Fibroblast of lung (primary cell): ENCODE measurements at regions not wholly inside any gene's neighbourhood (a gene's known extent, or its start where the extent isn't known, plus 50 kb on each side); places are given as distances from the start of the nearest gene placed in this dataset.
"Not testable (repeated sequence)": the region's sequence is repeated elsewhere in the genome, so short reads cannot be mapped to it uniquely, and the experiment has no call there.

Experiments used
- DNase-seq, 2 donors: peaks; one replicate each; pipeline versions ENCODE4 v3.0.0 to v3.0.0-alpha.2; 2010; ENCODE audit warnings: low read depth in 2 of 2
- H2AFZ ChIP-seq: 2 replicates; pipeline ENCODE4 v1.5.1; 2012; ENCODE audit warnings: low read length, control low read depth, inconsistent platforms
- H3K27ac ChIP-seq: 2 replicates; pipeline ENCODE4 v1.5.1; 2011; ENCODE audit warnings: low read length, control low read depth; ENCODE audit not compliant: insufficient read depth
- H3K27me3 ChIP-seq: 2 replicates; pipeline ENCODE4 v1.5.1; 2011; ENCODE audit warnings: mild to moderate bottlenecking, low read length; ENCODE audit not compliant: control insufficient read depth, insufficient read depth
- H3K36me3 ChIP-seq: 2 replicates; pipeline ENCODE4 v1.5.1; 2011; ENCODE audit warnings: low read length; ENCODE audit not compliant: control insufficient read depth, insufficient read depth
- H3K4me1 ChIP-seq: 2 replicates; pipeline ENCODE4 v1.5.1; 2011; ENCODE audit warnings: low read length; ENCODE audit not compliant: control insufficient read depth, insufficient read depth; ENCODE audit errors: extremely low read depth
- H3K4me2 ChIP-seq: 2 replicates; pipeline ENCODE4 v1.5.1; 2011; ENCODE audit warnings: low read length, control low read depth; ENCODE audit not compliant: insufficient read depth; ENCODE audit errors: extremely low read depth
- H3K4me3 ChIP-seq, 4 experiments: fragments of 200-600 bp in 1 of 4; sonication (generic) in 1 of 4; replicated peaks in 1 of 4; 2 replicates each; pipeline ENCODE4 v1.5.1; 2011 to 2016; ENCODE audit warnings: low read length in 4 of 4, low read depth in 3 of 4, mild to moderate bottlenecking in 3 of 4, control low read depth in 2 of 4, inconsistent platforms in 1 of 4, mixed read lengths in 1 of 4; ENCODE audit not compliant: insufficient read depth in 1 of 4; ENCODE audit errors: control extremely low read depth in 1 of 4
- H3K79me2 ChIP-seq: 2 replicates; pipeline ENCODE4 v1.5.1; 2012; ENCODE audit warnings: mild to moderate bottlenecking, low read length, inconsistent platforms; ENCODE audit not compliant: control insufficient read depth, insufficient read depth
- H3K9ac ChIP-seq: 2 replicates; pipeline ENCODE4 v1.5.1; 2011; ENCODE audit warnings: mild to moderate bottlenecking, low read length, control low read depth; ENCODE audit not compliant: insufficient read depth
- H3K9me3 ChIP-seq: 2 replicates; pipeline ENCODE4 v1.5.1; 2012; ENCODE audit warnings: low read depth, low read length; ENCODE audit not compliant: control insufficient read depth, insufficient read depth
- H4K20me1 ChIP-seq: 2 replicates; pipeline ENCODE4 v1.5.1; 2011; ENCODE audit warnings: low read length; ENCODE audit not compliant: control insufficient read depth, insufficient read depth; ENCODE audit errors: extremely low read depth
- CTCF ChIP-seq, 2 donors: IDR thresholded peaks in 1 of 2; conservative IDR thresholded peaks in 1 of 2; 1 replicate in 1 of 2; 2 replicates in 1 of 2; pipeline ENCODE4 v1.5.1; 2011 to 2012; ENCODE audit warnings: low read length in 2 of 2, control low read depth in 1 of 2, inconsistent platforms in 1 of 2, low read depth in 1 of 2, mild to moderate bottlenecking in 1 of 2
- EZH2 ChIP-seq: IDR thresholded peaks from 2 replicates; pipeline ENCODE4 v1.5.1; 2012; ENCODE audit warnings: low read length, control low read depth, mild to moderate bottlenecking; ENCODE audit errors: missing control alignments

- no peaks in the 10 kb centered on the region for H3K36me3 ChIP-seq
- TF ChIP-seq CTCF (conservative IDR thresholded peaks at IDR 0.05 in 1 of 2, IDR thresholded peaks at IDR 0.05 in 1 of 2; ENCODE audit: low read depth in 1 of 2, low read length in 2 of 2) (no peak), EZH2 (no peak)
- no peaks in the 10 kb centered on the region for H3K79me2 ChIP-seq
- DNase-seq: no peak
- H3K4me1 ChIP-seq: no peaks in the 10 kb centered on the region
- no peak overlapping the region for H3K4me2 ChIP-seq
- H3K4me3 ChIP-seq: no peak overlapping the region
- no peak overlapping the region for H3K9ac ChIP-seq
- no peaks in the 10 kb centered on the region for H3K9me3 ChIP-seq
- no peaks in the 10 kb centered on the region for H4K20me1 ChIP-seq
- H3K27ac ChIP-seq: no peak overlapping the region
- H2AFZ ChIP-seq: no peak overlapping the region
- no peaks in the 10 kb centered on the region for H3K27me3 ChIP-seq
These were observed 240.4 kb downstream of the ARL4A start for GRCh38 chr7:12927635-12928434.

- Histone ChIP-seq H3K4me2 (no peak overlapping the region), H3K9ac (no peak overlapping the region), H2AFZ (no peak overlapping the region), H3K4me3 (no peak overlapping the region), H3K9me3 (no peaks in the 10 kb centered on the region), H3K27ac (no peak overlapping the region), H3K36me3 (no peaks in the 10 kb centered on the region), H3K4me1 (no peaks in the 10 kb centered on the region), H3K27me3 (no peaks in the 10 kb centered on the region), H4K20me1 (no peaks in the 10 kb centered on the region), H3K79me2 (no peaks in the 10 kb centered on the region)
- no peak for TF ChIP-seq EZH2
- no peak for TF ChIP-seq CTCF (conservative IDR thresholded peaks at IDR 0.05 in 1 of 2, IDR thresholded peaks at IDR 0.05 in 1 of 2; ENCODE audit: low read depth in 1 of 2, low read length in 2 of 2)
- DNase-seq: no peak
These were observed 242.2 kb downstream of the ARL4A start for GRCh38 chr7:12929476-12930140.

GRCh38 chr7:12930534-12930933, 243.1 kb downstream of the ARL4A start:
- H3K4me2 ChIP-seq: no peak overlapping the region

GRCh38 chr7:12931465-12931864, 244.0 kb downstream of the ARL4A start:
- not testable (repeated sequence) for H3K27ac ChIP-seq, H3K9me3 ChIP-seq, H3K9ac ChIP-seq, H3K4me3 ChIP-seq, H3K79me2 ChIP-seq, DNase-seq, H3K4me2 ChIP-seq, H3K36me3 ChIP-seq, H4K20me1 ChIP-seq, H2AFZ ChIP-seq, H3K27me3 ChIP-seq, H3K4me1 ChIP-seq

More at GRCh38 chr7:12930534-12930933, 243.1 kb downstream of the ARL4A start:
- no peaks in the 10 kb centered on the region for H3K9me3 ChIP-seq
- H3K9ac ChIP-seq: no peak overlapping the region
- no peaks in the 10 kb centered on the region for H3K36me3 ChIP-seq
- DNase-seq: peak; percentile 27 to 45
- no peak overlapping the region for H3K27ac ChIP-seq
- H4K20me1 ChIP-seq: no peaks in the 10 kb centered on the region
- no peaks in the 10 kb centered on the region for H3K79me2 ChIP-seq
- no peak overlapping the region for H2AFZ ChIP-seq
- H3K27me3 ChIP-seq: no peaks in the 10 kb centered on the region
- H3K4me1 ChIP-seq: no peaks in the 10 kb centered on the region
- no peak for TF ChIP-seq EZH2
- no peak for TF ChIP-seq CTCF (conservative IDR thresholded peaks at IDR 0.05 in 1 of 2, IDR thresholded peaks at IDR 0.05 in 1 of 2; ENCODE audit: low read depth in 1 of 2, low read length in 2 of 2)
- H3K4me3 ChIP-seq: no peak overlapping the region
